ENCODE measurements at regions not wholly inside any gene's neighbourhood (a gene's known extent, or its start where the extent isn't known, plus 50 kb on each side); places are given as distances from the start of the nearest gene placed in this dataset.

- no peak for DNase-seq (ENCODE audit: low read depth)
Observed at GRCh38 chr9:117860849-117861248, 156.6 kb downstream of the TLR4 start.

- no peak for DNase-seq (ENCODE audit: low read depth)
Observed at GRCh38 chr9:117864385-117865057, 160.3 kb downstream of the TLR4 start.

- DNase-seq (ENCODE audit: low read depth), result no peak
Observed at GRCh38 chr9:117868594-117868993, 164.4 kb downstream of the TLR4 start.

- DNase-seq (ENCODE audit: low read depth), result no peak
Observed at GRCh38 chr9:117869287-117869686, 165.1 kb downstream of the TLR4 start.

- no peak for DNase-seq (ENCODE audit: low read depth)
Observed at GRCh38 chr9:117869712-117870111, 165.5 kb downstream of the TLR4 start.

- no peak for DNase-seq (ENCODE audit: low read depth)
Observed at GRCh38 chr9:117873664-117874063, 169.5 kb downstream of the TLR4 start.

GRCh38 chr9:117875886-117876285 lies 171.7 kb downstream of the TLR4 start:
- no peak for DNase-seq (ENCODE audit: low read depth)

- DNase-seq (ENCODE audit: low read depth), result no peak
Observed at GRCh38 chr9:117882171-117882570, 178.0 kb downstream of the TLR4 start.

GRCh38 chr9:117886616-117887015 lies 182.4 kb downstream of the TLR4 start:
- no peak for DNase-seq (ENCODE audit: low read depth)

- no peak for DNase-seq (ENCODE audit: low read depth)
Observed at GRCh38 chr9:117887383-117887782, 183.2 kb downstream of the TLR4 start.

- no peak for DNase-seq (ENCODE audit: low read depth)
Observed at GRCh38 chr9:117887941-117888340, 183.7 kb downstream of the TLR4 start.

- no peak for DNase-seq (ENCODE audit: low read depth)
Observed at GRCh38 chr9:117903453-117903852, 199.2 kb downstream of the TLR4 start.

GRCh38 chr9:117906763-117907162 lies 202.6 kb downstream of the TLR4 start:
- no peak for DNase-seq (ENCODE audit: low read depth)

GRCh38 chr9:117907420-117907819 lies 203.2 kb downstream of the TLR4 start:
- DNase-seq (ENCODE audit: low read depth), result no peak

- DNase-seq (ENCODE audit: low read depth), result no peak
Observed at GRCh38 chr9:117916291-117916690, 212.1 kb downstream of the TLR4 start.

- DNase-seq (ENCODE audit: low read depth), result no peak
Observed at GRCh38 chr9:117917873-117918272, 213.7 kb downstream of the TLR4 start.

GRCh38 chr9:117919538-117919937 lies 215.3 kb downstream of the TLR4 start:
- DNase-seq (ENCODE audit: low read depth), result no peak

- DNase-seq (ENCODE audit: low read depth), result no peak
Observed at GRCh38 chr9:117926031-117926658, 221.9 kb downstream of the TLR4 start.

GRCh38 chr9:117927354-117927753 lies 223.2 kb downstream of the TLR4 start:
- no peak for DNase-seq (ENCODE audit: low read depth)

- DNase-seq (ENCODE audit: low read depth), result no peak
Observed at GRCh38 chr9:117929868-117930267, 225.7 kb downstream of the TLR4 start.

- no peak for DNase-seq (ENCODE audit: low read depth)
Observed at GRCh38 chr9:117932585-117932984, 228.4 kb downstream of the TLR4 start.

GRCh38 chr9:117936185-117937130 lies 232.3 kb downstream of the TLR4 start:
- no peak for DNase-seq (ENCODE audit: low read depth)

GRCh38 chr9:117938086-117938485 lies 233.9 kb downstream of the TLR4 start:
- DNase-seq (ENCODE audit: low read depth), result no peak

All from stimulated activated CD8-positive, alpha-beta memory T cell treated with anti-CD3 and anti-CD28 coated beads, Interleukin-4, amount 100 ng/mL, for 24 hours (primary cell).